ENCODE measurements at regions not wholly inside any gene's neighbourhood (a gene's known extent, or its start where the extent isn't known, plus 50 kb on each side); places are given as distances from the start of the nearest gene placed in this dataset.

DNA sequence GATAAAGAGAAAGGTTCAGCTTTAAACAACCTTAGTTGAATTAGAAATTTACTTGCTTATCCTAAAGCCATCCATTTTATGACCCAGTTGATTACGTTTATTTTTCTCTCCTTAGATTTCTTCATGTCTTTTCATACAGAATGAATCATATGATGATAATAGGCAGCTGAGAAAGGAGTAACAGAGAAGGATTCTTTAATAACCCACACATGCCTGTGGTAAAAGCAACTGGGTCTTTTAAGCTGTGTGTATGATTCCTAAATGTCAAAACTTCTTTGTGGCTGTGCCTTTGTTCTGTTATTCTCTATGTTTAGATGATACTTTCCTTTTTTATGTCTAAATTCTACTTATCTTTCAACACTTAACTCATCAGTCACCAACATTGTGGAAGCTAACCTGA lies 626.5 kb downstream of the NCAM2 start:
- no peak for ATAC-seq
- in situ Hi-C loops (cut with HindIII; ENCODE audit: low pct_unique_long_range_greater_than_20kb, low sequenced_read_pairs): no loop called here

DNA sequence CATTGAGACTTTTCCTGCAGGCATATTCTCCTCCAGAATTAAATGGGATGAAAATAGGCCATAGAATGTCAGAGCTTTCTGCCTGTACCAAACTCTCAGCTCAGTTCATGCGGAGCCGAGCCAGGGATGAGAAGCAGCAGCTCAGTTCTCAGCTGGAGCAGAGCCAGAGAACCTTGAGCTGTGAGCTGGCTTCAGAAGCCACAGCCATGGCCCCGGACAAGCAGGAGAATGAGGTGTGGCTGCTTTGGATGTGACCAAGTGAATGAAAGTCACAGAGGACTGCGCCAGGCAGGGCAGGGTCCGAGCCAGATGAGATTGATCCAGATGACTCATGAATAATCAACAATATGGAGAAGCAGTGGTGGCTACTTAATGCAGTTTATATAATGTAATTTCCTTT lies 633.8 kb downstream of the NCAM2 start:
- intact Hi-C loops (cut with micrococcal nuclease; ENCODE audit: unreplicated experiment): no loop called here
- BruUV-seq (replicated peaks): no TSS peak
- no peak for ATAC-seq
- no peak for TF ChIP-seq POLR2AphosphoS5 (IDR thresholded peaks at IDR 0.05; ENCODE audit: low read depth, low read length)
- TF ChIP-seq TCF7L2 (IDR thresholded peaks at IDR 0.05; ENCODE audit: low read depth, low read length): no peak
- no peak for TF ChIP-seq SIN3A (IDR thresholded peaks at IDR 0.05; ENCODE audit: borderline replicate concordance, insufficient read depth, low read depth, low read length)
- Histone ChIP-seq H3K4me1 (ENCODE audit: control insufficient read depth, insufficient read depth, low read length) (no peaks in the 10 kb centered on the region), H3K27ac (ENCODE audit: low read length) (no peak overlapping the region), H3K4me3 (ENCODE audit: low read depth in 2 of 2, low read length in 2 of 2) (no peak overlapping the region), H3K9me3 (ENCODE audit: control insufficient read depth, insufficient read depth, low read depth, low read length) (no peaks in the 10 kb centered on the region), H3K27me3 (ENCODE audit: control insufficient read depth, insufficient read depth, low read length) (no peaks in the 10 kb centered on the region), H3K36me3 (ENCODE audit: control insufficient read depth, insufficient read depth, low read length) (no peaks in the 10 kb centered on the region)
- no peak for DNase-seq (ENCODE audit: low read depth, low spot score)
- in situ Hi-C loops (cut with HindIII; ENCODE audit: low pct_unique_long_range_greater_than_20kb, low sequenced_read_pairs): no loop called here
- CTCF ChIA-PET: no interaction called here
- POLR2A ChIA-PET: no interaction called here

More for the DNA sequence above, 626.5 kb downstream of the NCAM2 start:
- Histone ChIP-seq H3K4me3 (ENCODE audit: low read depth in 2 of 2, low read length in 2 of 2) (no peak overlapping the region), H3K36me3 (ENCODE audit: control insufficient read depth, insufficient read depth, low read length) (no peaks in the 10 kb centered on the region), H3K9me3 (ENCODE audit: control insufficient read depth, insufficient read depth, low read depth, low read length) (no peaks in the 10 kb centered on the region), H3K4me1 (ENCODE audit: control insufficient read depth, insufficient read depth, low read length) (no peaks in the 10 kb centered on the region), H3K27me3 (ENCODE audit: control insufficient read depth, insufficient read depth, low read length) (no peaks in the 10 kb centered on the region), H3K27ac (ENCODE audit: low read length) (no peak overlapping the region)
- POLR2A ChIA-PET: no interaction called here
- DNase-seq (ENCODE audit: low read depth, low spot score): no peak
- intact Hi-C loops (cut with micrococcal nuclease; ENCODE audit: unreplicated experiment): no loop called here
- TF ChIP-seq TCF7L2 (IDR thresholded peaks at IDR 0.05; ENCODE audit: low read depth, low read length): no peak
- no peak for TF ChIP-seq SIN3A (IDR thresholded peaks at IDR 0.05; ENCODE audit: borderline replicate concordance, insufficient read depth, low read depth, low read length)
- TF ChIP-seq, protein P1, sequence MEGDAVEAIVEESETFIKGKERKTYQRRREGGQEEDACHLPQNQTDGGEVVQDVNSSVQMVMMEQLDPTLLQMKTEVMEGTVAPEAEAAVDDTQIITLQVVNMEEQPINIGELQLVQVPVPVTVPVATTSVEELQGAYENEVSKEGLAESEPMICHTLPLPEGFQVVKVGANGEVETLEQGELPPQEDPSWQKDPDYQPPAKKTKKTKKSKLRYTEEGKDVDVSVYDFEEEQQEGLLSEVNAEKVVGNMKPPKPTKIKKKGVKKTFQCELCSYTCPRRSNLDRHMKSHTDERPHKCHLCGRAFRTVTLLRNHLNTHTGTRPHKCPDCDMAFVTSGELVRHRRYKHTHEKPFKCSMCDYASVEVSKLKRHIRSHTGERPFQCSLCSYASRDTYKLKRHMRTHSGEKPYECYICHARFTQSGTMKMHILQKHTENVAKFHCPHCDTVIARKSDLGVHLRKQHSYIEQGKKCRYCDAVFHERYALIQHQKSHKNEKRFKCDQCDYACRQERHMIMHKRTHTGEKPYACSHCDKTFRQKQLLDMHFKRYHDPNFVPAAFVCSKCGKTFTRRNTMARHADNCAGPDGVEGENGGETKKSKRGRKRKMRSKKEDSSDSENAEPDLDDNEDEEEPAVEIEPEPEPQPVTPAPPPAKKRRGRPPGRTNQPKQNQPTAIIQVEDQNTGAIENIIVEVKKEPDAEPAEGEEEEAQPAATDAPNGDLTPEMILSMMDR (IDR thresholded peaks at IDR 0.05): no peak
- no peak for TF ChIP-seq POLR2AphosphoS5 (IDR thresholded peaks at IDR 0.05; ENCODE audit: low read depth, low read length)
- TF ChIP-seq, protein P2, sequence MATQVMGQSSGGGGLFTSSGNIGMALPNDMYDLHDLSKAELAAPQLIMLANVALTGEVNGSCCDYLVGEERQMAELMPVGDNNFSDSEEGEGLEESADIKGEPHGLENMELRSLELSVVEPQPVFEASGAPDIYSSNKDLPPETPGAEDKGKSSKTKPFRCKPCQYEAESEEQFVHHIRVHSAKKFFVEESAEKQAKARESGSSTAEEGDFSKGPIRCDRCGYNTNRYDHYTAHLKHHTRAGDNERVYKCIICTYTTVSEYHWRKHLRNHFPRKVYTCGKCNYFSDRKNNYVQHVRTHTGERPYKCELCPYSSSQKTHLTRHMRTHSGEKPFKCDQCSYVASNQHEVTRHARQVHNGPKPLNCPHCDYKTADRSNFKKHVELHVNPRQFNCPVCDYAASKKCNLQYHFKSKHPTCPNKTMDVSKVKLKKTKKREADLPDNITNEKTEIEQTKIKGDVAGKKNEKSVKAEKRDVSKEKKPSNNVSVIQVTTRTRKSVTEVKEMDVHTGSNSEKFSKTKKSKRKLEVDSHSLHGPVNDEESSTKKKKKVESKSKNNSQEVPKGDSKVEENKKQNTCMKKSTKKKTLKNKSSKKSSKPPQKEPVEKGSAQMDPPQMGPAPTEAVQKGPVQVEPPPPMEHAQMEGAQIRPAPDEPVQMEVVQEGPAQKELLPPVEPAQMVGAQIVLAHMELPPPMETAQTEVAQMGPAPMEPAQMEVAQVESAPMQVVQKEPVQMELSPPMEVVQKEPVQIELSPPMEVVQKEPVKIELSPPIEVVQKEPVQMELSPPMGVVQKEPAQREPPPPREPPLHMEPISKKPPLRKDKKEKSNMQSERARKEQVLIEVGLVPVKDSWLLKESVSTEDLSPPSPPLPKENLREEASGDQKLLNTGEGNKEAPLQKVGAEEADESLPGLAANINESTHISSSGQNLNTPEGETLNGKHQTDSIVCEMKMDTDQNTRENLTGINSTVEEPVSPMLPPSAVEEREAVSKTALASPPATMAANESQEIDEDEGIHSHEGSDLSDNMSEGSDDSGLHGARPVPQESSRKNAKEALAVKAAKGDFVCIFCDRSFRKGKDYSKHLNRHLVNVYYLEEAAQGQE (IDR thresholded peaks at IDR 0.05; ENCODE audit: insufficient read depth in 1 of 2, low read depth in 2 of 2, low read length in 1 of 2): no peak
- CTCF ChIA-PET: no interaction called here
- no TSS peak for BruUV-seq (replicated peaks)

DNA sequence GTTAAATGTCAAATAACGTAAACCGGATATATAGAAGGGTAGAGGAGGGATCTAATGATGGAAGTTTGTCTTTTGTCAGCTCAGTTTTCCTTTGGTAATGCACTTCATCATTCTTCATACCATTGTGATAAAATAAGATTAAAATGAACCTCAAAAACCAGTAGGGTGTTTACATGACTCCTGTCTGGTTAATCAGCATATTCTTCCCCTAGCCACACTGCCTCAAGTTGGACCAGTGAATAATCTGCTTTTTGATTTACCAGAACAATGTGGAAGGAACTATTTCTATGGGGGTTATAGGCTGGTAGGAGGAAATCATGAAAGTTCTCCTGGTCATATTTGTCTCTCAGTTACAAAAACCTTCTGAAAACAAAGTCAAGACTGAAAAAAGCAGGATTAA lies 634.7 kb downstream of the NCAM2 start:
- no TSS peak for BruUV-seq (replicated peaks)
- intact Hi-C loops (cut with micrococcal nuclease; ENCODE audit: unreplicated experiment): no loop called here
- H3K4me3 ChIP-seq (ENCODE audit: low read depth in 2 of 2, low read length in 2 of 2): no peak overlapping the region
- ChIA-PET CTCF (no interaction called here), POLR2A (interaction anchor here (0.5 kb wide), 1 partner anchor 795 kb away, joined by 8 read pairs; no protein-coding TSS in a partner anchor)
- H3K9me3 ChIP-seq (ENCODE audit: control insufficient read depth, insufficient read depth, low read depth, low read length): no peaks in the 10 kb centered on the region
- TF ChIP-seq TCF7L2 (IDR thresholded peaks at IDR 0.05; ENCODE audit: low read depth, low read length) (no peak), SIN3A (IDR thresholded peaks at IDR 0.05; ENCODE audit: borderline replicate concordance, insufficient read depth, low read depth, low read length) (no peak), POLR2AphosphoS5 (IDR thresholded peaks at IDR 0.05; ENCODE audit: low read depth, low read length) (no peak)
- TF ChIP-seq, protein P1 (IDR thresholded peaks at IDR 0.05): no peak
- TF ChIP-seq, protein P2 (IDR thresholded peaks at IDR 0.05; ENCODE audit: insufficient read depth in 1 of 2, low read depth in 2 of 2, low read length in 1 of 2): no peak
- in situ Hi-C loops (cut with HindIII; ENCODE audit: low pct_unique_long_range_greater_than_20kb, low sequenced_read_pairs): no loop called here
- ATAC-seq (no peak), DNase-seq (ENCODE audit: low read depth, low spot score) (no peak)
- H3K27ac ChIP-seq (ENCODE audit: low read length): no peak overlapping the region
- no peaks in the 10 kb centered on the region for H3K36me3 ChIP-seq (ENCODE audit: control insufficient read depth, insufficient read depth, low read length)
- H3K4me1 ChIP-seq (ENCODE audit: control insufficient read depth, insufficient read depth, low read length): no peaks in the 10 kb centered on the region
- no peaks in the 10 kb centered on the region for H3K27me3 ChIP-seq (ENCODE audit: control insufficient read depth, insufficient read depth, low read length)

Measured in Panc1 (cell line).